Thoracic aorta (tissue), 2 donors: ENCODE measurements at regions not wholly inside any gene's neighbourhood (a gene's known extent, or its start where the extent isn't known, plus 50 kb on each side); places are given as distances from the start of the nearest gene placed in this dataset.

Experiments
- ATAC-seq: fragments of 150-250 bp; one replicate; pipeline ENCODE4 v1.8.0; 2017; ENCODE audit warnings: low read depth; ENCODE audit not compliant: insufficient number of reproducible peaks, low FRiP score
- DNase-seq: peaks from one replicate; pipeline ENCODE4 v3.0.0-alpha.2; 2020; ENCODE audit warnings: low spot score
- H3K27ac ChIP-seq, 2 donors: fragments of 200-600 bp; sonication (generic); 1 replicate in 1 of 2; 2 replicates in 1 of 2; pipeline ENCODE4 v1.5.1; 2016; ENCODE audit warnings: mild to moderate bottlenecking in 2 of 2, moderate library complexity in 2 of 2
- H3K27me3 ChIP-seq: fragments of 200-600 bp; sonication (generic); replicated peaks from 2 replicates; pipeline ENCODE4 v1.6.0; 2016; ENCODE audit warnings: mild to moderate bottlenecking; ENCODE audit not compliant: insufficient read depth
- H3K36me3 ChIP-seq: fragments of 200-600 bp; sonication (generic); one replicate; pipeline ENCODE4 v1.5.1; 2016
- H3K4me1 ChIP-seq, 2 donors: fragments of 200-600 bp; sonication (generic); 1 replicate in 1 of 2; 2 replicates in 1 of 2; pipeline versions ENCODE4 v1.5.1 to v1.6.0; 2016; ENCODE audit warnings: low read depth in 2 of 2, mild to moderate bottlenecking in 1 of 2; ENCODE audit not compliant: control insufficient read depth in 1 of 2
- H3K4me3 ChIP-seq: fragments of 200-600 bp; sonication (generic); 2 replicates; pipeline ENCODE4 v1.5.1; 2016; ENCODE audit warnings: mild to moderate bottlenecking
- H3K9me3 ChIP-seq: fragments of 200-600 bp; sonication (generic); 2 replicates; pipeline ENCODE4 v1.5.1; 2016
- TF ChIP-seq, protein P1 (sequence below): fragments of 200-600 bp; sonication (generic); IDR thresholded peaks from one replicate; pipeline ENCODE4 v1.5.1; 2019; ENCODE audit warnings: antibody characterized with exemption

DNA sequence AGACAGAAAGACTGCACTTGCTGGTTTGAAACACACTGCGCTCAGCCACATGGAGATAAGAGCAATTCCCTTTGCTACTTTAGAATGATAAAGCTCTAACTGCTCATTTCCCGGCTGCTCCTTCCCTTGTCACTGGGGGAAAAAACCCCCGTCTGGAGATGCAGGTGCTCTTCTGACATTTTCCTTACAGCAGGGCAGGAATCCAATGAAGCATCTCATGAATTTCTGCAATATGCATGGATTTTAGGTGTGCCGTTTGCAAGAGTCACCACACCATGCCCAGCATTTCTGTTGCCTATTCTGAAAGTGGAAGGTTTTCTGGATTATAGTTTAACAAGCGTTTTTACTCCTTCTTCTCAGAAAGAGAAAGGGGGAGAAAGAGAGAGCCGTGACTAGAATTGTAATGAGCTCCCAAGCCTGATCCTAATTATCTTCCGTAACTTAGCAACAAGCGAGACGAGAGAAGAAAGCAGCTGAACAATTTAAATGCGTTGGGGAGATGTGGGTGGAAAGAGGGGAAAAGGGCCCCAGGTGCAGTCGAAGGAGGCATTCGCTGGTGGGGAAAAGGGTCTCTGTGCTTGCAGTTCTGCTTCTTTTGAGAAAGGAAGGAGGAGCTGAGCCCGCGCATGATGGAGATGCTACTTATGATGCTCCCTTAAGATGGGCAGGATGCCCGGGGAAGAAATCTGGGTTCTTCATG is 76.6 kb upstream of the SPATA13 start:
- DNase-seq (no peak), ATAC-seq (no peak)
- no peaks in the 10 kb centered on the region for H3K36me3 ChIP-seq
- H3K4me1 ChIP-seq, result no peaks in the 10 kb centered on the region
- H3K27ac ChIP-seq, result no peak overlapping the region
- H3K27me3 ChIP-seq, result no peaks in the 10 kb centered on the region
- H3K4me3 ChIP-seq, result no peak overlapping the region
- TF ChIP-seq, protein P1, sequence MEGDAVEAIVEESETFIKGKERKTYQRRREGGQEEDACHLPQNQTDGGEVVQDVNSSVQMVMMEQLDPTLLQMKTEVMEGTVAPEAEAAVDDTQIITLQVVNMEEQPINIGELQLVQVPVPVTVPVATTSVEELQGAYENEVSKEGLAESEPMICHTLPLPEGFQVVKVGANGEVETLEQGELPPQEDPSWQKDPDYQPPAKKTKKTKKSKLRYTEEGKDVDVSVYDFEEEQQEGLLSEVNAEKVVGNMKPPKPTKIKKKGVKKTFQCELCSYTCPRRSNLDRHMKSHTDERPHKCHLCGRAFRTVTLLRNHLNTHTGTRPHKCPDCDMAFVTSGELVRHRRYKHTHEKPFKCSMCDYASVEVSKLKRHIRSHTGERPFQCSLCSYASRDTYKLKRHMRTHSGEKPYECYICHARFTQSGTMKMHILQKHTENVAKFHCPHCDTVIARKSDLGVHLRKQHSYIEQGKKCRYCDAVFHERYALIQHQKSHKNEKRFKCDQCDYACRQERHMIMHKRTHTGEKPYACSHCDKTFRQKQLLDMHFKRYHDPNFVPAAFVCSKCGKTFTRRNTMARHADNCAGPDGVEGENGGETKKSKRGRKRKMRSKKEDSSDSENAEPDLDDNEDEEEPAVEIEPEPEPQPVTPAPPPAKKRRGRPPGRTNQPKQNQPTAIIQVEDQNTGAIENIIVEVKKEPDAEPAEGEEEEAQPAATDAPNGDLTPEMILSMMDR, result no peak
- H3K9me3 ChIP-seq, result no peaks in the 10 kb centered on the region

GRCh38 chr13:24085662-24086061 is 74.9 kb upstream of the SPATA13 start:
- no peaks in the 10 kb centered on the region for H3K27me3 ChIP-seq
- H3K4me3 ChIP-seq, result no peak overlapping the region
- ATAC-seq (no peak), DNase-seq (no peak)
- H3K4me1 ChIP-seq, result no peaks in the 10 kb centered on the region
- TF ChIP-seq, protein P1, result no peak
- H3K9me3 ChIP-seq, result no peaks in the 10 kb centered on the region
- no peak overlapping the region for H3K27ac ChIP-seq
- no peaks in the 10 kb centered on the region for H3K36me3 ChIP-seq

DNA sequence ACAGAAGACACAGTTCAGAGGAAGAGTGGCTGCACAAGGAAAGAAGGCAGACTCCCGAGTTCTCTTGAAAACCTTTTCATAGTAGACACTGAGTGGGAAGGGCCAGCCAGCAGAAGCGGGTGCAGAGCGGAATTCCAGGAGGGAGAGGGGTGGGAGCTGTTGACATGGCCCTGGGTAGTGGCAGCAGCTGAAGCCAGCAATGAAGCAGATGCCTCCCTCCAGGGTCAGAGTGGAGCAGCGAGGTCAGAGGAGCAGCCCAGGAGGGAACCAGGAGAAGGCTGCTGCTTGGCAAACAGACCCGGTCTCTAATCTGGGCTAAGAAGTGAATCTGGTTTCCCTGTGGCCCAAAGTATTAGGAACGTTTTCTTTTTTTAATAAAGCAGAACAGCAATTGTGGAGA is 73.9 kb upstream of the SPATA13 start:
- no peak overlapping the region for H3K4me3 ChIP-seq
- no peak for ATAC-seq
- H3K27ac ChIP-seq, result no peak overlapping the region
- no peaks in the 10 kb centered on the region for H3K36me3 ChIP-seq
- TF ChIP-seq, protein P1, result no peak
- no peaks in the 10 kb centered on the region for H3K4me1 ChIP-seq
- H3K9me3 ChIP-seq, result no peaks in the 10 kb centered on the region
- H3K27me3 ChIP-seq, result no peaks in the 10 kb centered on the region
- DNase-seq, result no peak

GRCh38 chr13:24087605-24088225 is 72.8 kb upstream of the SPATA13 start:
- ATAC-seq (no peak), DNase-seq (no peak)
- Histone ChIP-seq H3K27me3 (no peaks in the 10 kb centered on the region), H3K4me1 (no peaks in the 10 kb centered on the region), H3K9me3 (no peaks in the 10 kb centered on the region), H3K36me3 (no peaks in the 10 kb centered on the region), H3K4me3 (no peak overlapping the region), H3K27ac (no peak overlapping the region)
- TF ChIP-seq, protein P1, result no peak

- Histone ChIP-seq H3K36me3 (no peaks in the 10 kb centered on the region), H3K27ac (no peak overlapping the region), H3K4me3 (no peak overlapping the region), H3K9me3 (no peaks in the 10 kb centered on the region), H3K4me1 (no peaks in the 10 kb centered on the region), H3K27me3 (no peaks in the 10 kb centered on the region)
- TF ChIP-seq, protein P1, result no peak
- ATAC-seq (no peak), DNase-seq (no peak)
Measured at GRCh38 chr13:24090049-24090448, 70.5 kb upstream of the SPATA13 start.
